ENCODE measurements at regions not wholly inside any gene's neighbourhood (a gene's known extent, or its start where the extent isn't known, plus 50 kb on each side); places are given as distances from the start of the nearest gene placed in this dataset.
A peak's percentile ranks its signal among the peaks of the same experiment; 100 is the strongest.

GRCh38 chr3:107428051-107428858, 51.0 kb downstream of the CCDC54 start:
- DNase-seq (ENCODE audit: low read depth): no peak

- peak; percentile 70 for DNase-seq (ENCODE audit: low read depth)
Measured at GRCh38 chr3:107429320-107430181, 52.3 kb downstream of the CCDC54 start.

- DNase-seq (ENCODE audit: low read depth): no peak
Measured at GRCh38 chr3:107430214-107430995, 53.2 kb downstream of the CCDC54 start.

GRCh38 chr3:107430996-107431245, 53.7 kb downstream of the CCDC54 start:
- no peak for DNase-seq (ENCODE audit: low read depth)

GRCh38 chr3:107431246-107432012, 54.2 kb downstream of the CCDC54 start:
- DNase-seq (ENCODE audit: low read depth): no peak

GRCh38 chr3:107432013-107432515, 54.8 kb downstream of the CCDC54 start:
- DNase-seq (ENCODE audit: low read depth): no peak

- DNase-seq (ENCODE audit: low read depth): no peak
Measured at GRCh38 chr3:107432646-107433045, 55.4 kb downstream of the CCDC54 start.

GRCh38 chr3:107436029-107436428, 58.8 kb downstream of the CCDC54 start:
- no peak for DNase-seq (ENCODE audit: low read depth)

- DNase-seq (ENCODE audit: low read depth): no peak
Measured at GRCh38 chr3:107438671-107439070, 61.4 kb downstream of the CCDC54 start.

GRCh38 chr3:107441617-107442016, 64.4 kb downstream of the CCDC54 start:
- DNase-seq (ENCODE audit: low read depth): no peak

GRCh38 chr3:107443461-107443860, 66.2 kb downstream of the CCDC54 start:
- DNase-seq (ENCODE audit: low read depth): no peak

GRCh38 chr3:107446706-107447105, 69.5 kb downstream of the CCDC54 start:
- no peak for DNase-seq (ENCODE audit: low read depth)

- DNase-seq (ENCODE audit: low read depth): no peak
Measured at GRCh38 chr3:107450254-107450893, 72.4 kb upstream of the BBX start.

- DNase-seq (ENCODE audit: low read depth): no peak
Measured at GRCh38 chr3:107452436-107452835, 70.3 kb upstream of the BBX start.

GRCh38 chr3:107453504-107453903, 69.3 kb upstream of the BBX start:
- DNase-seq (ENCODE audit: low read depth): no peak

GRCh38 chr3:107455621-107456020, 67.1 kb upstream of the BBX start:
- no peak for DNase-seq (ENCODE audit: low read depth)

- no peak for DNase-seq (ENCODE audit: low read depth)
Measured at GRCh38 chr3:107456501-107456900, 66.3 kb upstream of the BBX start.

GRCh38 chr3:107458871-107459270, 63.9 kb upstream of the BBX start:
- peak; percentile 4 for DNase-seq (ENCODE audit: low read depth)

GRCh38 chr3:107461721-107462120, 61.0 kb upstream of the BBX start:
- DNase-seq (ENCODE audit: low read depth): no peak

GRCh38 chr3:107464037-107464436, 58.7 kb upstream of the BBX start:
- DNase-seq (ENCODE audit: low read depth): no peak

- no peak for DNase-seq (ENCODE audit: low read depth)
Measured at GRCh38 chr3:107465064-107465631, 57.6 kb upstream of the BBX start.

All from stromal cell of bone marrow (primary cell).